ENCODE measurements at regions not wholly inside any gene's neighbourhood (a gene's known extent, or its start where the extent isn't known, plus 50 kb on each side); places are given as distances from the start of the nearest gene placed in this dataset.
A peak's percentile ranks its signal among the peaks of the same experiment; 100 is the strongest.

- Histone ChIP-seq H3K27me3 (no peaks in the 10 kb centered on the region), H3K4me3 (peak overlapping the region; percentile 41 to 61), H3K36me3 (no peaks in the 10 kb centered on the region), H3K9me3 (no peaks in the 10 kb centered on the region), H3K27ac (peak overlapping the region; percentile 84), H3K4me1 (peaks cover 0 to 5% of the 10 kb centered on the region in 2 donors)
- intact Hi-C loops (cut with DNase I), result loop anchor here (10.0 kb wide), 1 partner anchor 274 kb away; no protein-coding TSS in a partner anchor
- DNase-seq (ENCODE audit: low spot score in 2 of 2), result peak; percentile 27 to 83
- TF ChIP-seq, protein P1, sequence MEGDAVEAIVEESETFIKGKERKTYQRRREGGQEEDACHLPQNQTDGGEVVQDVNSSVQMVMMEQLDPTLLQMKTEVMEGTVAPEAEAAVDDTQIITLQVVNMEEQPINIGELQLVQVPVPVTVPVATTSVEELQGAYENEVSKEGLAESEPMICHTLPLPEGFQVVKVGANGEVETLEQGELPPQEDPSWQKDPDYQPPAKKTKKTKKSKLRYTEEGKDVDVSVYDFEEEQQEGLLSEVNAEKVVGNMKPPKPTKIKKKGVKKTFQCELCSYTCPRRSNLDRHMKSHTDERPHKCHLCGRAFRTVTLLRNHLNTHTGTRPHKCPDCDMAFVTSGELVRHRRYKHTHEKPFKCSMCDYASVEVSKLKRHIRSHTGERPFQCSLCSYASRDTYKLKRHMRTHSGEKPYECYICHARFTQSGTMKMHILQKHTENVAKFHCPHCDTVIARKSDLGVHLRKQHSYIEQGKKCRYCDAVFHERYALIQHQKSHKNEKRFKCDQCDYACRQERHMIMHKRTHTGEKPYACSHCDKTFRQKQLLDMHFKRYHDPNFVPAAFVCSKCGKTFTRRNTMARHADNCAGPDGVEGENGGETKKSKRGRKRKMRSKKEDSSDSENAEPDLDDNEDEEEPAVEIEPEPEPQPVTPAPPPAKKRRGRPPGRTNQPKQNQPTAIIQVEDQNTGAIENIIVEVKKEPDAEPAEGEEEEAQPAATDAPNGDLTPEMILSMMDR (IDR thresholded peaks at IDR 0.05), result no peak
These were observed 133.7 kb upstream of the MEIS1 start for GRCh38 chr2:66301022-66301766.

DNA sequence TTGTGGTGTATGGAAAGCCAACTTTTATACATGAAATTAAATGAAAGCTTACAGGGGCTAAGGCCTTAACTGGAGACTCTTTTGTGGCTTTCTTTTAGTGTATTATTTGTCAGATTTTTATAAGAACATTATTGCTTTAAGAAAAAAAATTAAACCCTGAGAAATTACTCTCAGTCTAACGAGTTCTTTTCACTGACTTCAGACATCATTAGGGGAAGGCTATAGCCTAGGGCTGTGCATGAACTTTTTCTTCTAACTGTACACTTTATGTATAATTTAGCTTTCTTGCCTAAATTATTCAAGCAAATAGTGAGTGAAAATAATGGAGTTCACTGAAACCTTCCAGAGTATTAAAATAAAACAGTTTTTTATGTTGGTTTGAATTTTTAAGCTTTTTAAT is 151.1 kb upstream of the MEIS1 start:
- Histone ChIP-seq H3K27ac (no peak overlapping the region), H3K4me3 (no peak overlapping the region), H3K27me3 (no peaks in the 10 kb centered on the region), H3K9me3 (no peaks in the 10 kb centered on the region), H3K4me1 (no peaks in the 10 kb centered on the region), H3K36me3 (no peaks in the 10 kb centered on the region)
- TF ChIP-seq, protein P1 (IDR thresholded peaks at IDR 0.05), result no peak
- DNase-seq (ENCODE audit: low spot score in 2 of 2), result no peak
- intact Hi-C loops (cut with DNase I), result no loop called here

- DNase-seq (ENCODE audit: low spot score in 2 of 2), result no peak
- intact Hi-C loops (cut with DNase I), result no loop called here
- no peaks in the 10 kb centered on the region for H3K27me3 ChIP-seq
- no peaks in the 10 kb centered on the region for H3K4me1 ChIP-seq
- H3K27ac ChIP-seq, result no peak overlapping the region
- no peaks in the 10 kb centered on the region for H3K36me3 ChIP-seq
- TF ChIP-seq, protein P1 (IDR thresholded peaks at IDR 0.05), result no peak
- no peaks in the 10 kb centered on the region for H3K9me3 ChIP-seq
- H3K4me3 ChIP-seq, result no peak overlapping the region
These were observed 152.9 kb upstream of the MEIS1 start for GRCh38 chr2:66281980-66282379.

- Histone ChIP-seq H3K27ac (no peak overlapping the region), H3K4me3 (no peak overlapping the region), H3K9me3 (no peaks in the 10 kb centered on the region), H3K27me3 (no peaks in the 10 kb centered on the region), H3K4me1 (no peaks in the 10 kb centered on the region), H3K36me3 (no peaks in the 10 kb centered on the region)
- no peak for DNase-seq (ENCODE audit: low spot score in 2 of 2)
- TF ChIP-seq, protein P1 (IDR thresholded peaks at IDR 0.05), result no peak
- intact Hi-C loops (cut with DNase I), result no loop called here
These were observed 155.9 kb upstream of the MEIS1 start for GRCh38 chr2:66279024-66279423.

DNA sequence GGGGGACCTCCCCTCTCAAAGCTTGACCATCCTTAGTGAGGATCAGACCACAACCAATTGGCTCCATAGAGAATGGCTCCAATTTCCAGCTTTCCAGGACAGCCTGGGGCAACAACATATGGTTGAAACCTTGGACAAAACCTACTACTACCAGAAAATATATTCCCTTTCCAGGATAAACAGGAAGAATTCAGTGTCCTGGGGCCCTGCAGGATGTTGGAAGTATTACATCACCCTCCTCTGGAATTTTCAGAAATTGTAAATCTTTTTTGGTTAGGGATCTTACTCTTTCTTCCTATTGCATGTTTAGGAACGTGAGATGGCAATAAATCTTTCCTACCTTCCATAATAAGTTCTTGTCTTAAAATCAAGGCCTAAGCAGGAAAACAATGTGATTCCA is 158.9 kb upstream of the MEIS1 start:
- intact Hi-C loops (cut with DNase I), result no loop called here
- Histone ChIP-seq H3K9me3 (no peaks in the 10 kb centered on the region), H3K4me1 (no peaks in the 10 kb centered on the region), H3K27me3 (no peaks in the 10 kb centered on the region), H3K4me3 (no peak overlapping the region), H3K27ac (no peak overlapping the region), H3K36me3 (no peaks in the 10 kb centered on the region)
- DNase-seq (ENCODE audit: low spot score in 2 of 2), result no peak
- TF ChIP-seq, protein P1 (IDR thresholded peaks at IDR 0.05), result no peak

Measured in ascending aorta (tissue), 2 donors.